SU-DHL-6 (cell line): ENCODE measurements at regions not wholly inside any gene's neighbourhood (a gene's known extent, or its start where the extent isn't known, plus 50 kb on each side); places are given as distances from the start of the nearest gene placed in this dataset.

Source experiments
- CTCF ChIP-seq: fragments of 200-600 bp; sonication (generic); IDR thresholded peaks from one replicate; pipeline ENCODE4 v1.5.1; 2017; ENCODE audit warnings: antibody characterized with exemption, mild to moderate bottlenecking, low read length, moderate library complexity; ENCODE audit not compliant: insufficient read depth, poor library complexity, severe bottlenecking
- EZH2phosphoT487 ChIP-seq: fragments of 200-600 bp; sonication (generic), shearing (Covaris generic); conservative IDR thresholded peaks from 2 replicates; pipeline ENCODE4 v1.6.1; 2018; ENCODE audit warnings: mild to moderate bottlenecking, antibody characterized with exemption, low read length, moderate library complexity, mixed read lengths

GRCh38 chr13:105587786-105588185 lies 947.7 kb downstream of the EFNB2 start:
- TF ChIP-seq CTCF (no peak), EZH2phosphoT487 (no peak)
